GM23338 (cell line): ENCODE measurements at regions not wholly inside any gene's neighbourhood (a gene's known extent, or its start where the extent isn't known, plus 50 kb on each side); places are given as distances from the start of the nearest gene placed in this dataset.

Experiments
- CREB1 ChIP-seq: fragments of 250-450 bp; sonication (Bioruptor Pico); IDR thresholded peaks from 2 replicates; pipeline ENCODE4 v1.5.0; 2020; ENCODE audit warnings: low read depth, mild to moderate bottlenecking, moderate library complexity
- CTCF ChIP-seq, 2 experiments: fragments of 200-600 bp in 1 of 2; sonication (generic) in 1 of 2; conservative IDR thresholded peaks; 2 replicates each; pipeline versions ENCODE4 v1.5.1 to v1.6.1; 2016 to 2017; ENCODE audit warnings: antibody characterized with exemption in 2 of 2, low read depth in 2 of 2, mild to moderate bottlenecking in 2 of 2, moderate library complexity in 1 of 2
- EZH2 ChIP-seq: fragments of 200-600 bp; sonication (generic); IDR thresholded peaks from one replicate; pipeline ENCODE4 v1.8.0; 2017; ENCODE audit warnings: antibody characterized with exemption, mild to moderate bottlenecking, low read depth; ENCODE audit not compliant: unreplicated experiment
- EZH2phosphoT487 ChIP-seq: fragments of 200-600 bp; sonication (generic); IDR thresholded peaks from one replicate; pipeline ENCODE4 v1.8.1; 2018; ENCODE audit warnings: antibody characterized with exemption; ENCODE audit not compliant: unreplicated experiment
- JUNB ChIP-seq: IDR thresholded peaks from one replicate; pipeline ENCODE4 v1.6.1; 2016; ENCODE audit warnings: antibody characterized with exemption; ENCODE audit not compliant: unreplicated experiment
- POLR2AphosphoS5 ChIP-seq: IDR thresholded peaks from 2 replicates; pipeline ENCODE4 v1.6.1; 2016; ENCODE audit warnings: antibody characterized with exemption, low read depth
- ZNF114 ChIP-seq: fragments of 250-450 bp; sonication (Bioruptor Pico); IDR thresholded peaks from 2 replicates; pipeline ENCODE4 v1.5.0; 2020; ENCODE audit warnings: mild to moderate bottlenecking, moderate library complexity
- ZNF331 ChIP-seq: fragments of 250-450 bp; sonication (Bioruptor Pico); IDR thresholded peaks from 2 replicates; pipeline ENCODE4 v1.5.0; 2020; ENCODE audit warnings: low read depth, mild to moderate bottlenecking, moderate library complexity
- ZNF462 ChIP-seq: fragments of 250-450 bp; sonication (Bioruptor Pico); IDR thresholded peaks from 2 replicates; pipeline ENCODE4 v1.5.0; 2020; ENCODE audit warnings: mild to moderate bottlenecking, moderate library complexity
- TF ChIP-seq, protein P1 (sequence below): IDR thresholded peaks from one replicate; pipeline ENCODE4 v1.6.1; 2018; ENCODE audit warnings: antibody characterized with exemption; ENCODE audit not compliant: unreplicated experiment

- no peak for TF ChIP-seq CTCF (conservative IDR thresholded peaks at IDR 0.05; ENCODE audit: low read depth in 2 of 2)
- no peak for TF ChIP-seq EZH2phosphoT487
- no peak for TF ChIP-seq POLR2AphosphoS5
- TF ChIP-seq CREB1 (CRISPR knock-in tag): no peak
- TF ChIP-seq EZH2: no peak
- no peak for TF ChIP-seq JUNB
- TF ChIP-seq, protein P1, sequence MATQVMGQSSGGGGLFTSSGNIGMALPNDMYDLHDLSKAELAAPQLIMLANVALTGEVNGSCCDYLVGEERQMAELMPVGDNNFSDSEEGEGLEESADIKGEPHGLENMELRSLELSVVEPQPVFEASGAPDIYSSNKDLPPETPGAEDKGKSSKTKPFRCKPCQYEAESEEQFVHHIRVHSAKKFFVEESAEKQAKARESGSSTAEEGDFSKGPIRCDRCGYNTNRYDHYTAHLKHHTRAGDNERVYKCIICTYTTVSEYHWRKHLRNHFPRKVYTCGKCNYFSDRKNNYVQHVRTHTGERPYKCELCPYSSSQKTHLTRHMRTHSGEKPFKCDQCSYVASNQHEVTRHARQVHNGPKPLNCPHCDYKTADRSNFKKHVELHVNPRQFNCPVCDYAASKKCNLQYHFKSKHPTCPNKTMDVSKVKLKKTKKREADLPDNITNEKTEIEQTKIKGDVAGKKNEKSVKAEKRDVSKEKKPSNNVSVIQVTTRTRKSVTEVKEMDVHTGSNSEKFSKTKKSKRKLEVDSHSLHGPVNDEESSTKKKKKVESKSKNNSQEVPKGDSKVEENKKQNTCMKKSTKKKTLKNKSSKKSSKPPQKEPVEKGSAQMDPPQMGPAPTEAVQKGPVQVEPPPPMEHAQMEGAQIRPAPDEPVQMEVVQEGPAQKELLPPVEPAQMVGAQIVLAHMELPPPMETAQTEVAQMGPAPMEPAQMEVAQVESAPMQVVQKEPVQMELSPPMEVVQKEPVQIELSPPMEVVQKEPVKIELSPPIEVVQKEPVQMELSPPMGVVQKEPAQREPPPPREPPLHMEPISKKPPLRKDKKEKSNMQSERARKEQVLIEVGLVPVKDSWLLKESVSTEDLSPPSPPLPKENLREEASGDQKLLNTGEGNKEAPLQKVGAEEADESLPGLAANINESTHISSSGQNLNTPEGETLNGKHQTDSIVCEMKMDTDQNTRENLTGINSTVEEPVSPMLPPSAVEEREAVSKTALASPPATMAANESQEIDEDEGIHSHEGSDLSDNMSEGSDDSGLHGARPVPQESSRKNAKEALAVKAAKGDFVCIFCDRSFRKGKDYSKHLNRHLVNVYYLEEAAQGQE: no peak
- TF ChIP-seq ZNF114 (CRISPR knock-in tag): no peak
- no peak for TF ChIP-seq ZNF331
- TF ChIP-seq ZNF462 (CRISPR knock-in tag): no peak
These were observed 536.8 kb downstream of the MED13L start for GRCh38 chr12:115740586-115741155.
